ENCODE measurements at regions not wholly inside any gene's neighbourhood (a gene's known extent, or its start where the extent isn't known, plus 50 kb on each side); places are given as distances from the start of the nearest gene placed in this dataset.

DNA sequence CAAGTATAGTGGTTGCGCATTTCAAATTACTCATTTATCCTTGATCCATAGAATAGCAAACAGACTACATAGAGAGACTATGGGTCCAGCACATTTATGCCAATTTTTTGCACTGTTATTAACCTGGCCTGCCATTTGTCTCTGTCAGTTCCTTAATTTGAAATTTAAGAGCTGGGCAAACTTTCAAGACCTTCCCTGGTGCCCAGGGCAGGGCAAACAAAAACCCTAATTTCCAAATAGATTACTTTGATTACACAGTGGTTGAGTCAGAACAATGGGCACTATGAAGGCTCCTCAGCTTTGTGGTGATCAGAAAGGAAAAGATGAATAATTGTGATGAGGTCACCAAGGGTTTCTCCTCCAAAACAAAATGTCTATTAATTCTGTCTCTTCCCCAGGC, 80.6 kb downstream of the TNFSF18 start:
- in situ Hi-C loops (cut with MboI; ENCODE audit: low sequenced_read_pairs) = no loop called here

DNA sequence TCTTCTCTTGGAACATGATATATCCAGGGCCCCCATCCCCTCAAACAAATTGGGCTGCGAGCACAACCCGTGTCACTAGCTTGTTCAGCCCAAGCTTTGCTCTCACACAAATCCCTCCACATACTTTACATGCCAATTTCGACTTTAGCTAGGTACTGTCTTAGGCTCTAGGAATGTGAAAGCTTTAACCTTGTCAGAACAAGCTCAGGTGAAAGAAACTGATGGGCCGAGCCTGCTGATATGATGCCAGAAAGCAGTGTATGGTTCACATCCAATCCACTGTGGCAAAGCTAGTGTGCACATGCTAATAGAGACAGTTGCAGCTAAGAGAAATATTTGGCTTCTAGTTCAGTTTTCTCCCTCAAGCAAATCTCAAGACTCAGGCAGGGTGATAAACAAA, 79.5 kb downstream of the TNFSF18 start:
- in situ Hi-C loops (cut with MboI; ENCODE audit: low sequenced_read_pairs) = no loop called here

DNA sequence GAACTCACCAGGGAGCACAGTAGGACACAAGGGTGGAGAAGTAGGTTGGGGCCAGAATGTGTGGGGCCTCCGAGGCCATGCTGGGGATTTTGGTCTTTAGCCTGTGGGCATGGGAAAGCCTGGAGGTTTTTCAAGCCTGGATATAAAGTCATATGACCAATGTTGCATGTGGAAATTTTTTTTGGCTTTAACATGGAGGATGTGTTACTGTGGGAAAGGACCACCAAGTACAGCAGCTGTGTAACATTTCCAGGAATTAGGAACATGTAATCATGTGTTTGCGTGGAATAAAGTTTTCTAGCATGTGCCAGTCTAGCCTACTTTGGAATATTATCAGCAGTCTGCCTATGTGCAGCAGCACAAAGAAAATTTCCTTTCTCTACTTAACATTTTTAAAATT, 78.5 kb downstream of the TNFSF18 start:
- in situ Hi-C loops (cut with MboI; ENCODE audit: low sequenced_read_pairs) = no loop called here

DNA sequence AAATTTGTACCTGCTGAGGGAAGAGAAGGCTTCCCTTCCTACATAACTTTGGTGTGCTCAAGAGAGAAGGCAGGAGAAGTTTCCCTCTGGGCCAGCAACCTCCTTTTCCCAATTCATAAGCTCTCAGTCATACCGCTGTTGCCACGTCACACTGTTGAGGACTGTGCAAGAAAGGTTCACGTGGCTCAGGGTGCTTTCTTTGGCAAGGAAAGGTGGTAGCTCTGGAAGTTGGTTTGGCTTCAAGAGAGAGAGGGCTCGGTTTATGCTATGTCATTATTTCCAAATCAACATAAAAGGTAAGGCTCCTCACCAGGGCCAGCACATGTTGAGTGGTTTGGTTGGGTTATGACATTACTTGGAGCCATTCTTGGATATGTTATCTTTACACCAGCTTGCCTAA, 77.3 kb downstream of the TNFSF18 start:
- in situ Hi-C loops (cut with MboI; ENCODE audit: low sequenced_read_pairs) = no loop called here

DNA sequence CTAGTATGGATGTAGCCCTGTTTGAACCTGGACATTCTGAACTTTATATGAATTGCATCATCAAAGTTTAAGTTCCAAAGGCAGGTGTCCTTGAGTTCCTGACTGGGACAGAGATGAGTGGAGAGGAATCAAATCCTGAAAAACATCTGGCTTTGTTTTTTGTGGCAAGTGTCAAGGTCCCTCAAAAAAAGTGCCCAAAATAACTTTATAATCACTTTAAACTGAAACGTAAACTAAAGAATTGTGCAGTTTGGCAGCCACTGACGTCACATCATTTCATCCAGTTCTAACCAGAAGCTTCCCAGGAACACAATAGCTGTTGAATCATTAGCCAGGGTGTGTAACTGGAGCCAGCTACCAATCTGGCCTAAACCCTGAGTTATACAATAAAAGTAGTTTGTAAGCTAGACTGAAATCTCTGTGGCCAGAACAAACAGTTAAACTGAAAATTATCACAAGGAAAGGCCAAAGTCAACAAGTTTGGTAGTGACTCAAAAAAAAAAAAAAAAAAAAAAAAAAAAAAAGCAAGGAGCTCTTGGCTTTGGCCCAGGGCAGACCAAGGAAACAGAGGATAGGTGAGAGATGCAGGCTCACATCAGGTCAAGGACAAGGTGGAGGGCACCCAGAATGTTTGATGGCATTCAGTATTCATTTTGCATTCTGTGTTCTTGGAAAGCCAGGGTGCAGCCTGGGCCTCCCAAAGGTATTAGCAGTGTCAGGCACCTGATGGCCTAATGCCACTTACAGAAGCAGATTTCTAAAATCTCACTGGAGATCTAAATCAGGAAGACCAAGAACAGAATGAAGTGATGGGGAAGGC, 74.3 kb downstream of the TNFSF18 start:
- in situ Hi-C loops (cut with MboI; ENCODE audit: low sequenced_read_pairs) = no loop called here

DNA sequence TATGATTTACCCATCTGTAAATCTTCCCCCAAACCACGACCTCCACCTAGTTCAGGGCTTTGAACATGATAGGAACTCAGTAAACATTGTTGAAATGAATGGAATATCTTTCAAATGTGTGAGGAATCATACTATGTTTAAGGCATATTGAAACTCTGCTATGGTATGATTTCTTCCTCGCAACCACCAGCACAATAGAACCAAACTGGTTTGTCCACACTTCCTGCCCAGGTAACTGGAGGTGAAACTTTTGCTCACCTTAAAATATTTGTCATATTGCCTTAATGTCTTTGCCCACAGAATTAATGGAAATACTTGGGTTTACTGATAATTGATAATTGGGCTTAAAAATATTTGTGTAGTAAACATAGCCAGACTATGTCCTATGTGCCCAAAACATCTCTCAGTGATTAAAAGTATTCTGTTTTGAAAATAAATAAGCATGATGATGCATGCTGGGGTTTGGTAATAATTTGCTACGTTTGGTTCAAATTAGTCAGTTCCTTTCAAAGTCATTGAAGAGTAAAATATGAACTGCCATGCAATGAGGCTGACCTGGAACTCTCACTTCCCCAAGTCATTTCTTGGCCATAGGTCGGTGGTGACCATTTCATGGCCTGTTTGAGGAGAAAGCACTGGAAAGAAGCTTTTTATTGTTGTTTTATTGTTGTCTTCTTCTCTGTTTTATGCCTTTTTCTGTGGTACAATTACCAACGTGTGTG, 73.3 kb downstream of the TNFSF18 start:
- in situ Hi-C loops (cut with MboI; ENCODE audit: low sequenced_read_pairs) = no loop called here

DNA sequence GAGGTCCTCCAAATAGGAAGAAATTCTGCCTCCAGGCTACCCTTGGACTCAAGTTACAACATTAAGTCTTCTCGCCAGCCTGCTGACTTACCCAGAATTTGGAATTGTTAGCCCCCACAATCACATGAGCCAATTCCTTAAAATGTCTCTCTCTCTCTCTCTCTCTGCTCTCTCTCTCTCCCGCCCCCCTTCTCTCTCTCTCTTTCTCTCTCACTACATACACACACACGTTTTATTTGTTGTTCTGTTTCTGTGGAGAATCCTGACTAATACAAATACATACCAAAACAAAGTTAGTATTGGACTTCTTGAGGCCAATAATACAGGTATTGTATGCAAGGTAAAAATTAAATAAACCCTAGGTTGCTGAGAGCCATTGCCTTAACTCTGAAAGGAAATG, 72.1 kb downstream of the TNFSF18 start:
- in situ Hi-C loops (cut with MboI; ENCODE audit: low sequenced_read_pairs) = no loop called here

DNA sequence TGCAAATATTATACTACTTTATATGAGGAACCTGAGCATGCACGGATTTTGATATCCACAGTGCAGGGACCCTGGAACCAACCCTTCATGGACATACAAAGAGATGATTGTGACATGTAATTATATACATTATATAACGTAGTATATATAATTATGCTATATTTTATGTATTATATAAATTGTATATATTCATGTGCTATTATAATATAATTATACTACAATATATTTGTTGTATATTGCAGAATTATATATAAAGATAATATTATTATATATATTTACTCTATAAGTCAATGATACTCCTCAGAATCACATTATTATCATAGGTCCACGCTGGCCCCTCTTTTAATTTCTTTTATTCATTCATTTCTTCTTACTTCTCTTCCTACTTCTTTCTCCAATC, 70.9 kb downstream of the TNFSF18 start:
- in situ Hi-C loops (cut with MboI; ENCODE audit: low sequenced_read_pairs) = no loop called here

DNA sequence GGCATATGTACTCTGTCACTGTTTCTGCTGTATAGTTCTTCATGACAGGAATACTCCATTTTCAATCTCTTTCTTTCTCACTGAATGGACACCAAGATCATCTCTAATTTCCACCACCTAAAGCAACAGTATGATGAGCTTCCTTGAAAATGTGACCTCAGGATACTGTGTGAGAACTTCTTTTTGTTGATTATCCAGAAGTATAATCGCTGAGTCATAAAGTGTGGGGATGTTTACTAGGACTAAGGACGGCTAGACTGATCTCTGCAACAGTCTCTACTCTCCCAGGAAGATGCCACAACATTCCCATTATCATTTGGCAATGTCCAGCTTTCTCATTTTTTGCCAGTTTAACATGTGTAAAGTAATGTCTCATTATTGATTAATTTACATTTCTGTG, 70.3 kb downstream of the TNFSF18 start:
- in situ Hi-C loops (cut with MboI; ENCODE audit: low sequenced_read_pairs) = no loop called here

DNA sequence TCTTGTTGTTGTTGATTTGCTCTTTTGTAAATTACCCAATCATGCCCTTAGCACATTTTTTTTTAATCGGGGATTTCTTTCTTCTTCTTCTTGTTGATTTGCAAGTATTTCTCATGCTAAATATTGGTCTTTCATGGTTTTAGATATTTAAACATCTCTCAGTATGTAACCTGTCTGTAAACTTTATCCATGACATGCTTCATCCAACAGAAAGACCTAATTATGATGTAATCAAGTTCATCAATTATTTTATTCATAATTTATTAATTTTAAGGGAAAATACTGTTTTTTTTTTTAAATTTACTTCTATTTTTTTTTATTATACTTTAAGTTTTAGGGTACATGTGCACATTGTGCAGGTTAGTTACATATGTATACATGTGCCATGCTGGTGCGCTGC, 69.8 kb downstream of the TNFSF18 start:
- in situ Hi-C loops (cut with MboI; ENCODE audit: low sequenced_read_pairs) = no loop called here

Data from HL-60/S4 (cell line).